GM12874 (cell line): ENCODE measurements at regions not wholly inside any gene's neighbourhood (a gene's known extent, or its start where the extent isn't known, plus 50 kb on each side); places are given as distances from the start of the nearest gene placed in this dataset.

Source experiments
- TF ChIP-seq, protein P1 (sequence below): IDR thresholded peaks from 2 replicates; pipeline ENCODE4 v1.5.1; 2011; ENCODE audit warnings: low read depth, mild to moderate bottlenecking, control low read depth, low read length, moderate library complexity; ENCODE audit not compliant: insufficient read depth

DNA sequence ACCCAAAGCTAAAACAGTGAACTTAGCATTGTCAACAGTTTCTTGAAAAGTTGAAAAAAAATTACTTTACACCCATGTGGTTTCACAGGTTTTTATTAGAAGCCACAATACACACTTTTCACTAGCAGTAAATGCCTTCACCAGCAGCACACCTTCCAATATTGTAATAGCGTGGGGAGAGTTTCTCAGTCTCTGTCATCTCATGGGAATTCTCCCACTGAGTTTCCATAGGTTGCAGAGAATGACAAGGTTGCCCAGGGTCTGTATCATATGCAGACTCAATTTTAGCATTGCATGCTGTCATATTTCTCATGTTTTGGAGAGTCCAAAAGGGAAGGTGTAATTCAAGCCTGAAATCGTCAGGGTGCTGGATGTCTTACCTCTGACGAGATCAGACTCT is 486.1 kb upstream of the TENM3 start:
- TF ChIP-seq, protein P1, sequence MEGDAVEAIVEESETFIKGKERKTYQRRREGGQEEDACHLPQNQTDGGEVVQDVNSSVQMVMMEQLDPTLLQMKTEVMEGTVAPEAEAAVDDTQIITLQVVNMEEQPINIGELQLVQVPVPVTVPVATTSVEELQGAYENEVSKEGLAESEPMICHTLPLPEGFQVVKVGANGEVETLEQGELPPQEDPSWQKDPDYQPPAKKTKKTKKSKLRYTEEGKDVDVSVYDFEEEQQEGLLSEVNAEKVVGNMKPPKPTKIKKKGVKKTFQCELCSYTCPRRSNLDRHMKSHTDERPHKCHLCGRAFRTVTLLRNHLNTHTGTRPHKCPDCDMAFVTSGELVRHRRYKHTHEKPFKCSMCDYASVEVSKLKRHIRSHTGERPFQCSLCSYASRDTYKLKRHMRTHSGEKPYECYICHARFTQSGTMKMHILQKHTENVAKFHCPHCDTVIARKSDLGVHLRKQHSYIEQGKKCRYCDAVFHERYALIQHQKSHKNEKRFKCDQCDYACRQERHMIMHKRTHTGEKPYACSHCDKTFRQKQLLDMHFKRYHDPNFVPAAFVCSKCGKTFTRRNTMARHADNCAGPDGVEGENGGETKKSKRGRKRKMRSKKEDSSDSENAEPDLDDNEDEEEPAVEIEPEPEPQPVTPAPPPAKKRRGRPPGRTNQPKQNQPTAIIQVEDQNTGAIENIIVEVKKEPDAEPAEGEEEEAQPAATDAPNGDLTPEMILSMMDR: no peak

DNA sequence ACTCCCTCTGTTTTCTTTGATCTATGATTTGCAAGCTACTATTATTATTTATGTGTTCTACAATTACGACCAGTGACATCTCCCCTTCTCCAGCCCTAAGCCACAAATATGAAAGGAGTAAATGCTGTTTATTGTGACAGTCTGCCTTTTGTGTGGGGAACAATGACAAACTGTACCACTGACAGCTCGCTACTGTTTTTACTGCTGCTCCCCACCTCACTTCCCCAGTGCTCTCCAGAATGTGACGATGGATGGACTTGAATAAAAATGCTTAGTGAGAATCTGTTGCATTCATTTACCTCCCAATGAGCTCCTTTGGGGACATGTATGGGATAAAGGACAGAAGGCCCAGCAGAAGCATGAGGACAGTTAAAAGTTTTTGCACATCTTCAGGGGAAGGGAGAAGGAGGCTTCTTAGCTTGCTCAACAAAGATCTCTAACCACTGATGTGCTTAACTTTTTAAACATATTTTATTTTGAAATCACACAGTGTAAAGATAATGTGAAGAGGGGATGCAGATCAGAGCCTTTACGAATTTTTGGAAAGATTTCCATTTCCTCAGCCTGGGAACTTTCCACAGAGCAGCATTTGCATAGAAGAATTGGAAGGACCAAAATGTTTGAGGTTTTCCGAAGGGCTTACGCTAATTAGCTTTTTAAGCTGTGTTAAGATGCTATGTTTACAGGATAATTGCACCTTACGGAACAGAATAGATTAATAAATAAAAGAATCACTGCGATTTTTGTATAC is 485.1 kb upstream of the TENM3 start:
- TF ChIP-seq, protein P1: no peak

GRCh38 chr4:181760560-181760959 is 482.6 kb upstream of the TENM3 start:
- TF ChIP-seq, protein P1: no peak

DNA sequence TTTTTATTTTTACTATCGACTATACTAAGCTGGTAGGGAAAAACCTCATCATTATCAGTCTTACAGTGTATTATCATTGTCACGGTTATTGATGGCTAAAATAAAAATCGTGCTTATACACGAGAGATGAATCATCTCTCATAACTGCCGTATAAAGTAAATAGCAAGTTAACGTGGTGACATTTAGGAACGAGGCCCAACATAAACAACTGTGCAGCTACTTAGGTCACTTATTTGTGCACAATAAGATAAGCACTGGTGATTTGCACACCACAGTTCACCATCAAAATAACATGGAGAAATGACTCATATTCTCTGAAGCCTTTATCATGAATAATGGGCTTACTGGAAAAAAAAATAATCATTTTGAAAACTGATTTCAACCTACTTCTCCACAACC is 482.0 kb upstream of the TENM3 start:
- TF ChIP-seq, protein P1: no peak

- TF ChIP-seq, protein P1: no peak
Observed at GRCh38 chr4:181766061-181766548, 477.1 kb upstream of the TENM3 start.

- TF ChIP-seq, protein P1: no peak
Observed at GRCh38 chr4:181770971-181771370, 472.2 kb upstream of the TENM3 start.

GRCh38 chr4:181775298-181775697 is 467.9 kb upstream of the TENM3 start:
- TF ChIP-seq, protein P1: no peak
